Peyer's patch (tissue), 4 donors: ENCODE measurements at regions not wholly inside any gene's neighbourhood (a gene's known extent, or its start where the extent isn't known, plus 50 kb on each side); places are given as distances from the start of the nearest gene placed in this dataset.

ENCODE experiments used
- POLR2A ChIP-seq, 2 donors: fragments of 450-650 bp; IDR thresholded peaks; one replicate each; pipeline ENCODE4 v1.5.1; 2017; ENCODE audit warnings: antibody characterized with exemption in 2 of 2, mild to moderate bottlenecking in 2 of 2, moderate library complexity in 2 of 2
- TF ChIP-seq, protein P1 (sequence below), 6 experiments: fragments of 450-650 bp in 4 of 6; fragments of 200-600 bp in 2 of 6; sonication (generic) in 1 of 6; IDR thresholded peaks; one replicate each; pipeline ENCODE4 v1.5.1; 2017 to 2019; ENCODE audit warnings: antibody characterized with exemption in 6 of 6, mild to moderate bottlenecking in 3 of 6, moderate library complexity in 1 of 6

DNA sequence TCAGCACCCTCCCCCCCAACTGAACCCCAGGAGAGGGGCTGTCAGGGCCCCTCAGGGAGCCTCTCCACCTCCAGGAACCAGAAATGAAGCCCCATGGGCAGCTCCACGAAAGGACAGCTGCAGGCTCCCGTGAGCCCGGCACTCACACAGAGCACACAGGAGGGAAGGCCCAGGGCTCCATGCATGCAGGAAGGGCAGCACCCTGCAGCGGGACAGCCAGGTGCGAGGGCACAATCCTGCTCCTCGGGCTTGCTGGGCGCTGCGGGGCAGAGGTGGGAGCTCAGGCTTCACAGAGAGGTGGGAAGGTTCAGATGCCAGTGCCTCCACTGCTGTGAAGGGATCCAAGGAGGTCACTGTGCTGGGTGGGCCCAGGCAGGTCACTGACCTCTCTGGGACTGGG is 90.0 kb downstream of the HMX1 start:
- TF ChIP-seq, protein P1, sequence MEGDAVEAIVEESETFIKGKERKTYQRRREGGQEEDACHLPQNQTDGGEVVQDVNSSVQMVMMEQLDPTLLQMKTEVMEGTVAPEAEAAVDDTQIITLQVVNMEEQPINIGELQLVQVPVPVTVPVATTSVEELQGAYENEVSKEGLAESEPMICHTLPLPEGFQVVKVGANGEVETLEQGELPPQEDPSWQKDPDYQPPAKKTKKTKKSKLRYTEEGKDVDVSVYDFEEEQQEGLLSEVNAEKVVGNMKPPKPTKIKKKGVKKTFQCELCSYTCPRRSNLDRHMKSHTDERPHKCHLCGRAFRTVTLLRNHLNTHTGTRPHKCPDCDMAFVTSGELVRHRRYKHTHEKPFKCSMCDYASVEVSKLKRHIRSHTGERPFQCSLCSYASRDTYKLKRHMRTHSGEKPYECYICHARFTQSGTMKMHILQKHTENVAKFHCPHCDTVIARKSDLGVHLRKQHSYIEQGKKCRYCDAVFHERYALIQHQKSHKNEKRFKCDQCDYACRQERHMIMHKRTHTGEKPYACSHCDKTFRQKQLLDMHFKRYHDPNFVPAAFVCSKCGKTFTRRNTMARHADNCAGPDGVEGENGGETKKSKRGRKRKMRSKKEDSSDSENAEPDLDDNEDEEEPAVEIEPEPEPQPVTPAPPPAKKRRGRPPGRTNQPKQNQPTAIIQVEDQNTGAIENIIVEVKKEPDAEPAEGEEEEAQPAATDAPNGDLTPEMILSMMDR (IDR thresholded peaks at IDR 0.05): no peak
- TF ChIP-seq POLR2A (IDR thresholded peaks at IDR 0.05): no peak
